IMR-90 (cell line): ENCODE measurements at regions not wholly inside any gene's neighbourhood (a gene's known extent, or its start where the extent isn't known, plus 50 kb on each side); places are given as distances from the start of the nearest gene placed in this dataset.

Experiments used
- FOS ChIP-seq: fragments of 150-350 bp; IDR thresholded peaks from 2 replicates; pipeline ENCODE4 v1.6.1; 2016; ENCODE audit warnings: low read depth, low read length
- MAZ ChIP-seq: IDR thresholded peaks from 2 replicates; pipeline ENCODE4 v1.6.1; 2012; ENCODE audit warnings: low read depth, mild to moderate bottlenecking, low read length, improper control_type of control experiment, moderate library complexity, borderline replicate concordance
- POLR2A ChIP-seq: IDR thresholded peaks from 2 replicates; pipeline ENCODE4 v1.6.1; 2012; ENCODE audit warnings: mild to moderate bottlenecking, low read depth, low read length
- RAD21 ChIP-seq: IDR thresholded peaks from 2 replicates; pipeline ENCODE4 v1.6.1; 2012; ENCODE audit warnings: low read length, improper control_type of control experiment
- USF2 ChIP-seq: fragments of 150-350 bp; IDR thresholded peaks from 2 replicates; pipeline ENCODE4 v1.6.1; 2017; ENCODE audit warnings: mild to moderate bottlenecking, antibody characterized with exemption, low read length, low read depth
- TF ChIP-seq, protein P1 (sequence below): conservative IDR thresholded peaks from 2 replicates; pipeline ENCODE4 v1.5.1; 2012; ENCODE audit warnings: mild to moderate bottlenecking, low read depth, low read length, improper control_type of control experiment

DNA sequence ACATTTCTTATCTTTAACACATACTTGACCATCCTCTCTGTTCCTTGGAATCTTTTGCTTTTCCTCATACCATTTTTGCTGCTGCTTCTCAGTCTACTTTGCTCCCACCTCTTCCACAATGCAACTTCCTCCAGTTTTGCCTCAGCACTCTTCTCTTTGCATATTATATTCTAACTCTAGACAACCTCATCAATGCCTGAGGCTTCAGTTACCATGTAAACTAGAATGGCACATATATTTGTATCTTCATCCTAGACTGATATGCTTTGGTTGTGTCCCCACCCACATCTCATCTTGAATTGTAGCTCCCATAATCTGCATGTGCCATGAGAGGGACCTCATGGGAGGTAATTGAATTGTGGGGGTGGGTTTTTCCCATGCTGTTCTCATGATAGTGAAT, 55.9 kb upstream of the STAM2 start:
- TF ChIP-seq, protein P1, sequence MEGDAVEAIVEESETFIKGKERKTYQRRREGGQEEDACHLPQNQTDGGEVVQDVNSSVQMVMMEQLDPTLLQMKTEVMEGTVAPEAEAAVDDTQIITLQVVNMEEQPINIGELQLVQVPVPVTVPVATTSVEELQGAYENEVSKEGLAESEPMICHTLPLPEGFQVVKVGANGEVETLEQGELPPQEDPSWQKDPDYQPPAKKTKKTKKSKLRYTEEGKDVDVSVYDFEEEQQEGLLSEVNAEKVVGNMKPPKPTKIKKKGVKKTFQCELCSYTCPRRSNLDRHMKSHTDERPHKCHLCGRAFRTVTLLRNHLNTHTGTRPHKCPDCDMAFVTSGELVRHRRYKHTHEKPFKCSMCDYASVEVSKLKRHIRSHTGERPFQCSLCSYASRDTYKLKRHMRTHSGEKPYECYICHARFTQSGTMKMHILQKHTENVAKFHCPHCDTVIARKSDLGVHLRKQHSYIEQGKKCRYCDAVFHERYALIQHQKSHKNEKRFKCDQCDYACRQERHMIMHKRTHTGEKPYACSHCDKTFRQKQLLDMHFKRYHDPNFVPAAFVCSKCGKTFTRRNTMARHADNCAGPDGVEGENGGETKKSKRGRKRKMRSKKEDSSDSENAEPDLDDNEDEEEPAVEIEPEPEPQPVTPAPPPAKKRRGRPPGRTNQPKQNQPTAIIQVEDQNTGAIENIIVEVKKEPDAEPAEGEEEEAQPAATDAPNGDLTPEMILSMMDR, result no peak
- TF ChIP-seq POLR2A (no peak), USF2 (no peak), RAD21 (no peak), FOS (no peak), MAZ (no peak)
